Endodermal cell (in vitro differentiated cells): ENCODE measurements at regions not wholly inside any gene's neighbourhood (a gene's known extent, or its start where the extent isn't known, plus 50 kb on each side); places are given as distances from the start of the nearest gene placed in this dataset.

Experiments
- DNase-seq: peaks from one replicate; pipeline ENCODE4 v3.0.0-alpha.2; 2017
- H3K27ac ChIP-seq: 2 replicates; pipeline ENCODE4 v1.5.1; 2013; ENCODE audit warnings: mild to moderate bottlenecking, low read depth, low read length, moderate library complexity
- H3K27me3 ChIP-seq: 2 replicates; pipeline ENCODE4 v1.6.1; 2013; ENCODE audit warnings: mild to moderate bottlenecking, low read length, moderate library complexity; ENCODE audit not compliant: insufficient read depth, control insufficient read depth, poor library complexity, severe bottlenecking
- H3K36me3 ChIP-seq: 2 replicates; pipeline ENCODE4 v1.7.0; 2013; ENCODE audit warnings: mild to moderate bottlenecking, low read length, moderate library complexity; ENCODE audit not compliant: control insufficient read depth, insufficient read depth
- H3K4me1 ChIP-seq: one replicate; pipeline ENCODE4 v1.7.0; 2013; ENCODE audit warnings: low read length; ENCODE audit not compliant: control insufficient read depth, insufficient read depth
- H3K4me3 ChIP-seq: 2 replicates; pipeline ENCODE4 v1.5.1; 2013; ENCODE audit warnings: mild to moderate bottlenecking, low read length, moderate library complexity
- H3K9ac ChIP-seq: 2 replicates; pipeline ENCODE4 v1.6.1; 2013; ENCODE audit warnings: mild to moderate bottlenecking, low read length, moderate library complexity; ENCODE audit not compliant: poor library complexity, severe bottlenecking; ENCODE audit errors: extremely low read depth
- H3K9me3 ChIP-seq: 2 replicates; pipeline ENCODE4 v1.6.1; 2013; ENCODE audit warnings: mild to moderate bottlenecking, low read length, moderate library complexity; ENCODE audit not compliant: control insufficient read depth
- H3K27ac Mint-ChIP-seq: 2 replicates; pipeline ENCODE4 v1.8.0; 2020; ENCODE audit warnings: mixed read lengths
- H3K27me3 Mint-ChIP-seq: 2 replicates; pipeline ENCODE4 v1.8.0; 2021; ENCODE audit warnings: mild to moderate bottlenecking, mixed read lengths; ENCODE audit not compliant: insufficient read depth
- H3K36me3 Mint-ChIP-seq: 2 replicates; pipeline ENCODE4 v1.8.0; 2020; ENCODE audit warnings: low read depth, mixed read lengths
- H3K4me1 Mint-ChIP-seq: 2 replicates; pipeline ENCODE4 v1.8.0; 2020; ENCODE audit warnings: mixed read lengths
- H3K4me3 Mint-ChIP-seq: 2 replicates; pipeline ENCODE4 v1.8.0; 2020; ENCODE audit warnings: mild to moderate bottlenecking, moderate library complexity, mixed read lengths
- H3K9me3 Mint-ChIP-seq: 2 replicates; pipeline ENCODE4 v1.8.0; 2020; ENCODE audit warnings: mild to moderate bottlenecking, mixed read lengths
- WGBS, 2 experiments: methylation state at CpG; one replicate each; pipeline versions ENCODE4 v1.1.5 to v1.1.7; 2013; ENCODE audit warnings: missing lambda C conversion rate in 2 of 2, mixed read lengths in 1 of 2; ENCODE audit not compliant: insufficient coverage in 1 of 2, insufficient read length in 1 of 2; 5-methylcytosine and 5-hydroxymethylcytosine counted together
- TF ChIP-seq, protein P1 (sequence below): fragments of 200-600 bp; sonication (generic); conservative IDR thresholded peaks from 2 replicates; pipeline ENCODE4 v1.5.0; 2021; ENCODE audit warnings: antibody characterized with exemption, mild to moderate bottlenecking

DNA sequence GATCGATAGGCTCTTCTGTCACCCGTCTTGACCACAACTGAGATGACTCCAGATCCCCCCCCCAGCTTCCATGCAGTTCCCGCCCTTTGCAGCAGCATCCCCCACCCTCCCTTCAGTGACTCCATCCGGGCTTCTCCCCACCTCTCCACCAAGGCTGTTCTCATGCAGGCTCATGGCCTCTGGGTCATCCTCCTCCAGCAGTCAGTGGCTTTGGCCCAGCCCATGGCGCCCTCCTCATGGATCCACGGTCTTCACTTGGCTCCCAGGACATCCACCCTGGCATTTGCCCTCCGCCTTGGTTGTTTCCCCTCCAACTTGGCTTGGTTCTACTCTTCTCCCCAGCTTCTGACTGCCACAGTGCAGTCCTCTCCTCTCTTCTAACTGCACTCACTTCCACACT lies 96.7 kb upstream of the RUFY1 start:
- H3K4me1 ChIP-seq, result no peaks in the 10 kb centered on the region
- peaks cover 8% of the 10 kb centered on the region for H3K9me3 ChIP-seq
- Mint-ChIP-seq H3K4me1 (no peaks in the 10 kb centered on the region), H3K27me3 (peaks cover 2% of the 10 kb centered on the region), H3K4me3 (no peak overlapping the region), H3K27ac (no peak overlapping the region), H3K36me3 (no peaks in the 10 kb centered on the region), H3K9me3 (peaks cover 52% of the 10 kb centered on the region)
- no peak for DNase-seq
- no peak overlapping the region for H3K4me3 ChIP-seq
- no peaks in the 10 kb centered on the region for H3K27me3 ChIP-seq
- H3K36me3 ChIP-seq, result no peaks in the 10 kb centered on the region
- 84 to 85% methylated on average over 6 to 7 of the region's 7 CpGs for WGBS, 2 experiments
- H3K9ac ChIP-seq, result no peak overlapping the region
- TF ChIP-seq, protein P1, sequence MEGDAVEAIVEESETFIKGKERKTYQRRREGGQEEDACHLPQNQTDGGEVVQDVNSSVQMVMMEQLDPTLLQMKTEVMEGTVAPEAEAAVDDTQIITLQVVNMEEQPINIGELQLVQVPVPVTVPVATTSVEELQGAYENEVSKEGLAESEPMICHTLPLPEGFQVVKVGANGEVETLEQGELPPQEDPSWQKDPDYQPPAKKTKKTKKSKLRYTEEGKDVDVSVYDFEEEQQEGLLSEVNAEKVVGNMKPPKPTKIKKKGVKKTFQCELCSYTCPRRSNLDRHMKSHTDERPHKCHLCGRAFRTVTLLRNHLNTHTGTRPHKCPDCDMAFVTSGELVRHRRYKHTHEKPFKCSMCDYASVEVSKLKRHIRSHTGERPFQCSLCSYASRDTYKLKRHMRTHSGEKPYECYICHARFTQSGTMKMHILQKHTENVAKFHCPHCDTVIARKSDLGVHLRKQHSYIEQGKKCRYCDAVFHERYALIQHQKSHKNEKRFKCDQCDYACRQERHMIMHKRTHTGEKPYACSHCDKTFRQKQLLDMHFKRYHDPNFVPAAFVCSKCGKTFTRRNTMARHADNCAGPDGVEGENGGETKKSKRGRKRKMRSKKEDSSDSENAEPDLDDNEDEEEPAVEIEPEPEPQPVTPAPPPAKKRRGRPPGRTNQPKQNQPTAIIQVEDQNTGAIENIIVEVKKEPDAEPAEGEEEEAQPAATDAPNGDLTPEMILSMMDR, result no peak
- H3K27ac ChIP-seq, result no peak overlapping the region

DNA sequence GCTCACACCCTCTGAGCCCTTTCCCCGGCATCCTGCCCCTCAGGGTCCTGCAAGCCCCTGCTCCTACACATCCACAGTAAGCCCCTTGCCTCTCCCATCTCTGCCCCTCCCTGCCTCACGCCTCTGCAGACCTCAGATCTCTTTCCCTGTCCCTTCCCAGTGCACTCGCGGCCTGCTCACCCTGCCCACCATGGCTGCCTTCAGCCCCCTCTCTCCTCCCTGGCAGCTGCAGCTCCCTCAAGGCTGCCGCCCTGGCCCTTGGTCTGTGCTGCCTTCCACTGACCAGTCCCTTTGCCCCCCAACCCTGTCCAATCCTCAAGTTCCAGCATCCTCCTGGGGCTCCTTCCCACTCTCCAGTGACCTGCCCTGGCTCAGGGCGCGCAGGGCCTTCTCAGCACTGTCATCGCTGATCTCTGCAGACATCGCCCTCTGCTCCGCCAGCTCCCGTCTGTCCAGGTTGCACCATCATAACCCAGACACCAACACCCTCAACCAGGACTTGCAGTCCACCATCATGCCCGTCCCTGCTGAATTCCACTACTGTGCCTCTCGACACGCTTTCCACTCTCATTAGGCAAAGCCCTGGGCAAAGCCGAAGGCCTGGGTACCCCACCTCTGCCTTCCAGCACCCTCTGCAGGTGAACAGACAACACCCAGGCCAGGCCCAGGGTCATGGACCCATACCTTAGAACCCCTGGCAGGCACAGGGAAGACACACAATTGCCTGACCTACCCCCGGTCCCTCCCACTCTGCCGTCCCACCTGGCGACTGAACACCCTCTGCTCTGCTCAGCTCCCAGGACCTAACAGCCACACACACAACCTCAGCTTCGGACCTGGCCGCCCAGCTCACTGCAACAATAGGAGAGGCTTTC lies 97.8 kb upstream of the RUFY1 start:
- WGBS, 2 experiments, result 83 to 84% methylated on average over 8 to 19 of the region's 20 CpGs

DNA sequence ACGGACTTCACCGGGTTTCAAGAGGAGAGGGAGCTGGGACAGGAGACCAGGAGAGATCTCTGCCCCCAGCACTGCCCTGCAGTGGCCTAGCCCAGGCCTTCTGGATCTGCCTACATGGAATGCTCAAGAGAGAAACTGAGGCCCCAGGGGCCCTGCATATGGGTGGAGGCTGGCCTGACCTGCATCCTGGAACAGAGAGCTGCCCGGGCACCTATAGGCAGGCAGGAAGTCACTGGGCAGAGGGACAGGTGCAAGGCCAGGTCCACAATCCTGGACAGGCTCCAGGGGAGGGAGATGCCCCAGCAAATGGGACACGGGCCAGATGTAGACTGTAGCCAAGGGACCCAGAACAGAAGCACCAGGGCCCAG lies 98.5 kb upstream of the RUFY1 start:
- no peaks in the 10 kb centered on the region for H3K4me1 Mint-ChIP-seq
- H3K4me3 ChIP-seq, result no peak overlapping the region
- H3K27me3 ChIP-seq, result no peaks in the 10 kb centered on the region
- no peaks in the 10 kb centered on the region for H3K4me1 ChIP-seq
- DNase-seq, result no peak
- H3K9me3 ChIP-seq, result peaks cover 8% of the 10 kb centered on the region
- H3K9ac ChIP-seq, result no peak overlapping the region
- H3K27me3 Mint-ChIP-seq, result peaks cover 2% of the 10 kb centered on the region
- TF ChIP-seq, protein P1, result no peak
- no peaks in the 10 kb centered on the region for H3K36me3 ChIP-seq
- H3K36me3 Mint-ChIP-seq, result no peaks in the 10 kb centered on the region
- H3K27ac Mint-ChIP-seq, result no peak overlapping the region
- no peak overlapping the region for H3K27ac ChIP-seq
- WGBS, 2 experiments, result 86 to 91% methylated on average over 3 to 4 of the region's 4 CpGs
- H3K9me3 Mint-ChIP-seq, result peaks cover 44% of the 10 kb centered on the region
- H3K4me3 Mint-ChIP-seq, result no peak overlapping the region

More for the DNA sequence above, 97.8 kb upstream of the RUFY1 start:
- no peaks in the 10 kb centered on the region for H3K4me1 Mint-ChIP-seq
- H3K27me3 Mint-ChIP-seq, result peaks cover 2% of the 10 kb centered on the region
- Histone ChIP-seq H3K27ac (no peak overlapping the region), H3K9ac (no peak overlapping the region), H3K9me3 (peaks cover 8% of the 10 kb centered on the region), H3K4me1 (no peaks in the 10 kb centered on the region), H3K36me3 (no peaks in the 10 kb centered on the region), H3K27me3 (no peaks in the 10 kb centered on the region), H3K4me3 (no peak overlapping the region)
- no peak overlapping the region for H3K4me3 Mint-ChIP-seq
- H3K27ac Mint-ChIP-seq, result no peak overlapping the region
- peaks cover 51% of the 10 kb centered on the region for H3K9me3 Mint-ChIP-seq
- DNase-seq, result no peak
- H3K36me3 Mint-ChIP-seq, result no peaks in the 10 kb centered on the region
- TF ChIP-seq, protein P1, result no peak
